H9 (cell line): ENCODE measurements at regions not wholly inside any gene's neighbourhood (a gene's known extent, or its start where the extent isn't known, plus 50 kb on each side); places are given as distances from the start of the nearest gene placed in this dataset.

Experiments
- DNase-seq: peaks from one replicate; pipeline ENCODE4 v3.0.0-alpha.2; 2017
- H2AFZ ChIP-seq: one replicate; pipeline ENCODE4 v1.6.1; 2013; ENCODE audit warnings: mild to moderate bottlenecking, low read length, control low read depth, moderate library complexity
- H2AK5ac ChIP-seq: 2 replicates; pipeline ENCODE4 v1.6.1; 2013; ENCODE audit warnings: low read length, control low read depth, mixed read lengths; ENCODE audit not compliant: insufficient read length
- H2BK120ac ChIP-seq: one replicate; pipeline ENCODE4 v1.6.1; 2013; ENCODE audit warnings: low read depth, mild to moderate bottlenecking, low read length, control low read depth, inconsistent platforms; ENCODE audit not compliant: poor library complexity, severe bottlenecking
- H2BK12ac ChIP-seq: 2 replicates; pipeline ENCODE4 v1.6.1; 2013; ENCODE audit warnings: low read length, control low read depth, mixed read lengths, low read depth; ENCODE audit not compliant: insufficient read length
- H2BK15ac ChIP-seq: 2 replicates; pipeline ENCODE4 v1.6.1; 2013; ENCODE audit warnings: low read depth, low read length, control low read depth
- H2BK20ac ChIP-seq: one replicate; pipeline ENCODE4 v1.6.1; 2013; ENCODE audit warnings: low read depth, mild to moderate bottlenecking, low read length, control low read depth, inconsistent platforms; ENCODE audit not compliant: poor library complexity, severe bottlenecking
- H2BK5ac ChIP-seq: 2 replicates; pipeline ENCODE4 v1.6.1; 2013; ENCODE audit warnings: low read length, control low read depth, mixed read lengths; ENCODE audit not compliant: insufficient read length
- H3K14ac ChIP-seq: 2 replicates; pipeline ENCODE4 v1.6.1; 2013; ENCODE audit warnings: low read length, control low read depth; ENCODE audit not compliant: insufficient read depth
- H3K18ac ChIP-seq: 2 replicates; pipeline ENCODE4 v1.6.1; 2013; ENCODE audit warnings: low read depth, mild to moderate bottlenecking, mixed read lengths, low read length, control low read depth; ENCODE audit not compliant: insufficient read length
- H3K23ac ChIP-seq: 2 replicates; pipeline ENCODE4 v1.6.1; 2013; ENCODE audit warnings: low read length, control low read depth, mixed read lengths, low read depth; ENCODE audit not compliant: insufficient read length
- H3K23me2 ChIP-seq: 2 replicates; pipeline ENCODE4 v1.6.1; 2013; ENCODE audit warnings: low read depth, mild to moderate bottlenecking, mixed read lengths, low read length, control low read depth; ENCODE audit not compliant: insufficient read length, poor library complexity, severe bottlenecking
- H3K27ac ChIP-seq: 2 replicates; pipeline ENCODE4 v1.5.1; 2013; ENCODE audit warnings: low read length, control low read depth, mixed read lengths, low read depth; ENCODE audit not compliant: insufficient read length
- H3K27me3 ChIP-seq: 2 replicates; pipeline ENCODE4 v1.6.1; 2013; ENCODE audit warnings: low read length, control low read depth, inconsistent platforms; ENCODE audit not compliant: insufficient read depth
- H3K4ac ChIP-seq: 2 replicates; pipeline ENCODE4 v1.6.1; 2013; ENCODE audit warnings: low read depth, mild to moderate bottlenecking, control low read depth, inconsistent platforms, low read length, moderate library complexity
- H3K4me1 ChIP-seq: 2 replicates; pipeline ENCODE4 v1.6.1; 2013; ENCODE audit warnings: low read length, control low read depth, inconsistent platforms; ENCODE audit not compliant: insufficient read depth
- H3K4me2 ChIP-seq: 2 replicates; pipeline ENCODE4 v1.6.1; 2013; ENCODE audit warnings: low read length, control low read depth, mixed read lengths; ENCODE audit not compliant: insufficient read length, insufficient read depth
- H3K56ac ChIP-seq: 2 replicates; pipeline ENCODE4 v1.6.1; 2013; ENCODE audit warnings: low read depth, mild to moderate bottlenecking, mixed read lengths, low read length, control low read depth; ENCODE audit not compliant: insufficient read length
- H3K79me1 ChIP-seq: 2 replicates; pipeline ENCODE4 v1.6.1; 2013; ENCODE audit warnings: low read depth, mild to moderate bottlenecking, moderate library complexity, low read length, control low read depth, inconsistent platforms; ENCODE audit not compliant: insufficient read depth, poor library complexity, severe bottlenecking
- H3K79me2 ChIP-seq: 2 replicates; pipeline ENCODE4 v1.6.1; 2013; ENCODE audit warnings: low read length, control low read depth, inconsistent platforms; ENCODE audit not compliant: insufficient read depth
- H3K9ac ChIP-seq: 2 replicates; pipeline ENCODE4 v1.6.1; 2013; ENCODE audit warnings: low read length, control low read depth, mixed read lengths; ENCODE audit not compliant: insufficient read length; ENCODE audit errors: extremely low read depth
- H3K9me3 ChIP-seq: one replicate; pipeline ENCODE4 v1.6.1; 2013; ENCODE audit warnings: low read depth, low read length, inconsistent platforms; ENCODE audit not compliant: control insufficient read depth
- H3T11ph ChIP-seq: one replicate; pipeline ENCODE4 v1.6.1; 2013; ENCODE audit warnings: mild to moderate bottlenecking, low read length, control low read depth, inconsistent platforms
- H4K20me1 ChIP-seq: one replicate; pipeline ENCODE4 v1.6.1; 2013; ENCODE audit not compliant: control insufficient read depth, insufficient read length, insufficient read depth
- H4K5ac ChIP-seq: 2 replicates; pipeline ENCODE4 v1.6.1; 2013; ENCODE audit warnings: low read depth, mild to moderate bottlenecking, mixed read lengths, low read length, control low read depth; ENCODE audit not compliant: insufficient read length
- H4K8ac ChIP-seq: replicated peaks from 2 replicates; pipeline ENCODE4 v1.6.1; 2013; ENCODE audit warnings: low read length, control low read depth, mixed read lengths, low read depth; ENCODE audit not compliant: insufficient read length
- H4K91ac ChIP-seq: 2 replicates; pipeline ENCODE4 v1.6.1; 2013; ENCODE audit warnings: low read depth, mild to moderate bottlenecking, moderate library complexity, mixed read lengths, low read length, control low read depth; ENCODE audit not compliant: insufficient read length
- H3K27ac Mint-ChIP-seq, 3 experiments: 2 replicates in 2 of 3; 3 replicates in 1 of 3; pipeline ENCODE4 v1.8.0; 2020 to 2021; ENCODE audit warnings: mixed read lengths in 3 of 3, mild to moderate bottlenecking in 1 of 3, moderate library complexity in 1 of 3
- H3K27me3 Mint-ChIP-seq: 2 replicates; pipeline ENCODE4 v1.8.0; 2021; ENCODE audit warnings: low read depth, mild to moderate bottlenecking, moderate library complexity, mixed read lengths
- H3K36me3 Mint-ChIP-seq, 3 experiments: 2 replicates in 2 of 3; 3 replicates in 1 of 3; pipeline ENCODE4 v1.8.0; 2020 to 2021; ENCODE audit warnings: low read depth in 3 of 3, mixed read lengths in 3 of 3; ENCODE audit not compliant: insufficient read depth in 1 of 3
- H3K4me1 Mint-ChIP-seq, 2 experiments: 2 replicates each; pipeline ENCODE4 v1.8.0; 2020; ENCODE audit warnings: mixed read lengths in 2 of 2
- H3K4me3 Mint-ChIP-seq, 2 experiments: 2 replicates in 1 of 2; 3 replicates in 1 of 2; pipeline ENCODE4 v1.8.0; 2020 to 2021; ENCODE audit warnings: mild to moderate bottlenecking in 2 of 2, mixed read lengths in 2 of 2, moderate library complexity in 1 of 2
- H3K9me3 Mint-ChIP-seq, 2 experiments: 2 replicates in 1 of 2; 3 replicates in 1 of 2; pipeline ENCODE4 v1.8.0; 2020; ENCODE audit warnings: mild to moderate bottlenecking in 2 of 2, mixed read lengths in 2 of 2, moderate library complexity in 1 of 2
- CTCF ChIP-seq: fragments of 200-600 bp; sonication (generic); conservative IDR thresholded peaks from 3 replicates; pipeline ENCODE4 v1.8.0; 2021; ENCODE audit warnings: antibody characterized with exemption, mild to moderate bottlenecking
- WGBS: extraction: QIAGEN DNeasy Blood & Tissue Kit; methylation state at CpG from one replicate; pipeline ENCODE4 v1.1.7; 2013; ENCODE audit warnings: missing lambda C conversion rate, low lambda C conversion rate, mixed read lengths; ENCODE audit not compliant: insufficient read length; ENCODE audit errors: extremely low coverage; 5-methylcytosine and 5-hydroxymethylcytosine counted together

GRCh38 chr3:5809586-5810246 lies 622.2 kb downstream of the EDEM1 start:
- no CpG with 5 or more reads among the region's 9 CpGs for WGBS
- Histone ChIP-seq H2BK15ac (no peak overlapping the region), H3K4me2 (no peak overlapping the region), H4K8ac (no peak overlapping the region), H3K9ac (no peak overlapping the region), H3K14ac (no peak overlapping the region), H2AFZ (no peak overlapping the region), H2AK5ac (no peak overlapping the region), H2BK20ac (no peak overlapping the region), H2BK5ac (no peak overlapping the region), H3K56ac (no peak overlapping the region), H3K23me2 (no peaks in the 10 kb centered on the region), H3K23ac (no peak overlapping the region), H3K9me3 (no peaks in the 10 kb centered on the region), H4K20me1 (no peaks in the 10 kb centered on the region), H4K5ac (no peak overlapping the region), H2BK120ac (no peak overlapping the region), H3K27me3 (no peaks in the 10 kb centered on the region), H3K79me2 (no peaks in the 10 kb centered on the region), H3K4me1 (peaks cover 2% of the 10 kb centered on the region; the same call in 1 of the 2 replicates), H2BK12ac (no peak overlapping the region), H3K4ac (no peak overlapping the region), H3K79me1 (no peaks in the 10 kb centered on the region), H3T11ph (no peak overlapping the region), H3K18ac (no peak overlapping the region), H3K27ac (no peak overlapping the region), H4K91ac (no peak overlapping the region)
- Mint-ChIP-seq H3K4me1 (peaks cover 5 to 9% of the 10 kb centered on the region in 2 experiments), H3K4me3 (no peak overlapping the region), H3K36me3 (no peaks in the 10 kb centered on the region), H3K27ac (no peak overlapping the region; a peak in 1 of 7 replicates), H3K9me3 (no peaks in the 10 kb centered on the region; a peak in 1 of 5 replicates), H3K27me3 (no peaks in the 10 kb centered on the region)
- DNase-seq, result no peak
- no peak for TF ChIP-seq CTCF
